H1 (cell line): ENCODE measurements at regions not wholly inside any gene's neighbourhood (a gene's known extent, or its start where the extent isn't known, plus 50 kb on each side); places are given as distances from the start of the nearest gene placed in this dataset.

Experiments
- CTCF ChIA-PET: fragments of 300-600 bp; sonication (Branson Sonifier 250); formaldehyde crosslinking; loops from one replicate; lab custom pipeline; 2021; ENCODE audit not compliant: partially characterized antibody; lab: Charles Lee
- POLR2A ChIA-PET: fragments of 300-600 bp; sonication (Branson Sonifier 250); formaldehyde crosslinking; loops from one replicate; lab custom pipeline; 2021; ENCODE audit warnings: inconsistent platforms; ENCODE audit not compliant: partially characterized antibody; lab: Charles Lee
- DNase-seq, 2 experiments: peaks; one replicate each; pipeline versions ENCODE4 v3.0.0 to v3.0.0-alpha.2; 2010 to 2022; ENCODE audit warnings: low spot score in 2 of 2, low read depth in 1 of 2, mixed read lengths in 1 of 2
- FAIRE-seq: peaks from 2 replicates; lab custom pipeline; 2011; peaks lifted over from hg19 to GRCh38; lab: Jason Lieb, UNC
- H2AFZ ChIP-seq: 2 replicates; pipeline ENCODE4 v1.8.1; 2012; ENCODE audit warnings: low read length, inconsistent platforms
- H2AK5ac ChIP-seq: 2 replicates; pipeline ENCODE4 v1.6.1; 2013; ENCODE audit warnings: low read depth, low read length
- H2BK120ac ChIP-seq: replicated peaks from 2 replicates; pipeline ENCODE3; 2013; ENCODE audit warnings: low read depth, low read length, inconsistent platforms
- H2BK12ac ChIP-seq: 2 replicates; pipeline ENCODE4 v1.6.1; 2013; ENCODE audit warnings: low read depth, low read length
- H2BK15ac ChIP-seq: 2 replicates; pipeline ENCODE4 v1.6.1; 2013; ENCODE audit warnings: low read length
- H2BK20ac ChIP-seq: 2 replicates; pipeline ENCODE4 v1.6.1; 2013; ENCODE audit warnings: low read length
- H2BK5ac ChIP-seq: 2 replicates; pipeline ENCODE4 v1.6.1; 2013; ENCODE audit warnings: low read depth, low read length
- H3K14ac ChIP-seq: 2 replicates; pipeline ENCODE4 v1.6.1; 2013; ENCODE audit warnings: inconsistent platforms; ENCODE audit not compliant: insufficient read length
- H3K18ac ChIP-seq: 2 replicates; pipeline ENCODE4 v1.6.1; 2013; ENCODE audit warnings: low read length; ENCODE audit errors: extremely low read depth
- H3K23ac ChIP-seq: 2 replicates; pipeline ENCODE4 v1.6.1; 2013; ENCODE audit warnings: inconsistent platforms; ENCODE audit not compliant: insufficient read length
- H3K23me2 ChIP-seq: 2 replicates; pipeline ENCODE4 v1.6.1; 2013; ENCODE audit warnings: low read depth, low read length
- H3K27ac ChIP-seq: 2 replicates; pipeline ENCODE4 v1.6.1; 2011; ENCODE audit warnings: low read depth, low read length, inconsistent platforms
- H3K27me3 ChIP-seq, 4 experiments: replicated peaks in 1 of 4; 1 replicate in 1 of 4; 2 replicates in 3 of 4; pipeline versions ENCODE4 v1.6.1 to v1.8.1; 2011 to 2013; ENCODE audit warnings: low read length in 3 of 4, mild to moderate bottlenecking in 3 of 4, inconsistent platforms in 2 of 4, mixed read lengths in 2 of 4, moderate library complexity in 1 of 4; ENCODE audit not compliant: control insufficient read depth in 3 of 4, insufficient read depth in 3 of 4; ENCODE audit errors: extremely low read depth in 1 of 4
- H3K36me3 ChIP-seq, 4 experiments: 2 replicates each; pipeline versions ENCODE4 v1.6.1 to v1.8.1; 2011 to 2013; ENCODE audit warnings: mild to moderate bottlenecking in 4 of 4, low read length in 3 of 4, moderate library complexity in 2 of 4, control low read depth in 1 of 4, inconsistent platforms in 1 of 4; ENCODE audit not compliant: insufficient read depth in 4 of 4, control insufficient read depth in 2 of 4
- H3K4ac ChIP-seq: replicated peaks from 2 replicates; pipeline ENCODE3; 2013; ENCODE audit warnings: low read length, low read depth, mixed read lengths, inconsistent platforms; ENCODE audit not compliant: insufficient read length
- H3K4me1 ChIP-seq, 4 experiments: replicated peaks in 1 of 4; 1 replicate in 1 of 4; 2 replicates in 3 of 4; pipeline versions ENCODE4 v1.6.1 to v1.8.1; 2011 to 2013; ENCODE audit warnings: low read length in 3 of 4, inconsistent platforms in 2 of 4, mixed read lengths in 1 of 4; ENCODE audit not compliant: insufficient read depth in 4 of 4, control insufficient read depth in 3 of 4
- H3K4me2 ChIP-seq, 2 experiments: 2 replicates each; pipeline versions ENCODE4 v1.6.1 to v1.8.1; 2011 to 2013; ENCODE audit warnings: low read depth in 2 of 2, low read length in 2 of 2, control low read depth in 1 of 2, inconsistent platforms in 1 of 2, mild to moderate bottlenecking in 1 of 2; ENCODE audit not compliant: insufficient read depth in 1 of 2
- H3K4me3 ChIP-seq, 4 experiments: fragments of 200-600, 300-600 bp in 1 of 4; sonication (generic), shearing (Covaris generic), sonication (Bioruptor Twin) in 1 of 4; 2 replicates each; pipeline versions ENCODE4 v1.5.1 to v1.8.1; 2011 to 2016; ENCODE audit warnings: low read length in 4 of 4, low read depth in 3 of 4, control low read depth in 2 of 4, inconsistent platforms in 2 of 4, mild to moderate bottlenecking in 2 of 4, mixed read lengths in 1 of 4, moderate library complexity in 1 of 4; ENCODE audit not compliant: insufficient read depth in 2 of 4; ENCODE audit errors: extremely low read depth in 1 of 4
- H3K56ac ChIP-seq: replicated peaks from 2 replicates; pipeline ENCODE3; 2013; ENCODE audit warnings: low read depth, mild to moderate bottlenecking, mixed read lengths, low read length, inconsistent platforms; ENCODE audit not compliant: insufficient read length
- H3K79me1 ChIP-seq: 2 replicates; pipeline ENCODE4 v1.6.1; 2013; ENCODE audit warnings: low read depth, low read length, control low read depth
- H3K79me2 ChIP-seq, 2 experiments: 2 replicates each; pipeline versions ENCODE4 v1.6.1 to v1.8.1; 2012 to 2013; ENCODE audit warnings: low read length in 2 of 2, mild to moderate bottlenecking in 2 of 2, inconsistent platforms in 1 of 2; ENCODE audit not compliant: insufficient read depth in 2 of 2, control insufficient read depth in 1 of 2
- H3K9ac ChIP-seq, 4 experiments: replicated peaks in 1 of 4; 1 replicate in 1 of 4; 2 replicates in 3 of 4; pipeline versions ENCODE4 v1.6.1 to v1.8.1; 2011 to 2013; ENCODE audit warnings: low read depth in 3 of 4, low read length in 3 of 4, control low read depth in 2 of 4, mild to moderate bottlenecking in 2 of 4, moderate library complexity in 2 of 4, inconsistent platforms in 1 of 4; ENCODE audit errors: extremely low read depth in 1 of 4
- H3K9me3 ChIP-seq, 2 experiments: 2 replicates each; pipeline versions ENCODE4 v1.6.1 to v1.8.1; 2012 to 2013; ENCODE audit warnings: mild to moderate bottlenecking in 2 of 2, moderate library complexity in 2 of 2, control low read depth in 1 of 2, inconsistent platforms in 1 of 2, low read depth in 1 of 2, low read length in 1 of 2, mixed read lengths in 1 of 2; ENCODE audit not compliant: insufficient read depth in 2 of 2
- H4K20me1 ChIP-seq, 2 experiments: replicated peaks in 1 of 2; 2 replicates each; pipeline versions ENCODE3 to v1.8.1; 2011 to 2013; ENCODE audit warnings: inconsistent platforms in 2 of 2, low read length in 2 of 2, mild to moderate bottlenecking in 1 of 2; ENCODE audit not compliant: insufficient read depth in 2 of 2, control insufficient read depth in 1 of 2
- H4K5ac ChIP-seq: 2 replicates; pipeline ENCODE4 v1.6.1; 2013; ENCODE audit warnings: low read length, low read depth, mixed read lengths, inconsistent platforms; ENCODE audit not compliant: insufficient read length
- H4K8ac ChIP-seq: 2 replicates; pipeline ENCODE4 v1.8.0; 2013; ENCODE audit warnings: mild to moderate bottlenecking, moderate library complexity, low read length, inconsistent platforms; ENCODE audit not compliant: insufficient read depth; ENCODE audit errors: extremely low read depth
- H4K91ac ChIP-seq: replicated peaks from 2 replicates; pipeline ENCODE3; 2013; ENCODE audit warnings: low read length, mixed read lengths, inconsistent platforms; ENCODE audit not compliant: insufficient read length
- MAFK ChIP-seq: IDR thresholded peaks from 2 replicates; pipeline ENCODE4 v1.6.1; 2012; ENCODE audit warnings: low read depth, mild to moderate bottlenecking, improper control_type of control experiment, low read length
- TAF1 ChIP-seq: IDR thresholded peaks from 2 replicates; pipeline ENCODE4 v1.6.1; 2011; ENCODE audit warnings: mild to moderate bottlenecking, low read depth, low read length
- WGBS, 2 experiments: shearing (Covaris generic) in 1 of 2; methylation state at CpG; one replicate each; pipeline versions ENCODE4 v1.1.6 to v1.1.7; 2013 to 2015; ENCODE audit warnings: low lambda C conversion rate in 2 of 2, mixed read lengths in 2 of 2, inconsistent platforms in 1 of 2, low coverage in 1 of 2, missing lambda C conversion rate in 1 of 2; ENCODE audit not compliant: insufficient replicate concordance in 2 of 2, insufficient coverage in 1 of 2, insufficient read length in 1 of 2; ENCODE audit errors: extremely low coverage in 1 of 2, missing lambda C conversion rate in 1 of 2; 5-methylcytosine and 5-hydroxymethylcytosine counted together

GRCh38 chr18:64372850-64373249, 224.0 kb upstream of the LINC00305 start:
- Histone ChIP-seq H4K20me1 (no peaks in the 10 kb centered on the region), H2AFZ (no peak overlapping the region), H2BK120ac (no peak overlapping the region), H3K56ac (no peak overlapping the region), H3K4ac (no peak overlapping the region), H3K18ac (no peak overlapping the region), H3K23ac (no peak overlapping the region), H2BK20ac (no peak overlapping the region), H2BK5ac (no peak overlapping the region), H3K23me2 (no peaks in the 10 kb centered on the region; the same call in 1 of the 2 replicates), H3K9me3 (0 out of 4 replicates have a peak, but pooled peaks cover 0 to 5% of the 10 kb centered on the region in 2 experiments), H2BK15ac (no peak overlapping the region), H3K27ac (no peak overlapping the region), H3K4me2 (no peak overlapping the region), H3K27me3 (no peaks in the 10 kb centered on the region), H3K4me3 (no peak overlapping the region), H3K9ac (no peak overlapping the region), H3K79me2 (no peaks in the 10 kb centered on the region), H3K36me3 (no peaks in the 10 kb centered on the region), H2AK5ac (no peak overlapping the region), H3K79me1 (no peaks in the 10 kb centered on the region), H4K8ac (no peak overlapping the region), H3K4me1 (no peaks in the 10 kb centered on the region), H2BK12ac (no peak overlapping the region), H4K91ac (no peak overlapping the region), H4K5ac (no peak overlapping the region), H3K14ac (no peak overlapping the region)
- WGBS, 2 experiments: 87% methylated on average over 2 of the region's 2 CpGs; no CpG with 5 or more reads in 1 of the 2 experiments
- FAIRE-seq (no peak), DNase-seq (no peak)
- TF ChIP-seq TAF1: no peak
- TF ChIP-seq MAFK: peak; percentile 42; the same call in 1 of the 2 replicates
- CTCF ChIA-PET: no interaction called here
- POLR2A ChIA-PET: no interaction called here
